Calu3 (cell line): ENCODE measurements at regions not wholly inside any gene's neighbourhood (a gene's known extent, or its start where the extent isn't known, plus 50 kb on each side); places are given as distances from the start of the nearest gene placed in this dataset.

Source experiments
- BruUV-seq: library from RNA; stranded (reverse); fragments of 400-500 nt; replicated peaks from 2 replicates; lab custom pipeline; 2021; lab: Mats Ljungman, UMichigan
- CTCF ChIA-PET: fragments of 300-600 bp; sonication (Branson Sonifier 250); formaldehyde crosslinking; loops from one replicate; lab custom pipeline; 2022; ENCODE audit warnings: antibody characterized with exemption; lab: Charles Lee
- DNase-seq: peaks from one replicate; pipeline ENCODE4 v3.0.0; 2022
- H3K27ac Mint-ChIP-seq: one replicate; pipeline ENCODE4 v1.8.0; 2022; ENCODE audit warnings: mixed read lengths; ENCODE audit not compliant: unreplicated experiment
- H3K27me3 Mint-ChIP-seq: one replicate; pipeline ENCODE4 v1.8.0; 2022; ENCODE audit warnings: mixed read lengths; ENCODE audit not compliant: unreplicated experiment
- H3K36me3 Mint-ChIP-seq: one replicate; pipeline ENCODE4 v1.8.0; 2022; ENCODE audit warnings: mild to moderate bottlenecking, moderate library complexity, mixed read lengths; ENCODE audit not compliant: insufficient read depth, unreplicated experiment
- H3K4me1 Mint-ChIP-seq: one replicate; pipeline ENCODE4 v1.8.0; 2022; ENCODE audit warnings: mild to moderate bottlenecking, low read depth, mixed read lengths; ENCODE audit not compliant: unreplicated experiment
- H3K4me3 Mint-ChIP-seq: one replicate; pipeline ENCODE4 v1.8.0; 2022; ENCODE audit warnings: mild to moderate bottlenecking, low read depth, moderate library complexity, mixed read lengths; ENCODE audit not compliant: unreplicated experiment
- H3K9me3 Mint-ChIP-seq: one replicate; pipeline ENCODE4 v1.8.0; 2022; ENCODE audit warnings: low read depth, mixed read lengths; ENCODE audit not compliant: unreplicated experiment
- CTCF ChIP-seq: fragments of 200-600 bp; IDR thresholded peaks from one replicate; pipeline ENCODE4 v1.8.0; 2022; ENCODE audit warnings: antibody characterized with exemption; ENCODE audit not compliant: unreplicated experiment
- intact Hi-C: fragments of 100-400 bp; cut with micrococcal nuclease; formaldehyde crosslinking; loops from one replicate; pipeline ENCODE4 v1.10.0; 2022; ENCODE audit not compliant: unreplicated experiment

GRCh38 chr9:134258828-134259546 lies 67.3 kb upstream of the RXRA start:
- BruUV-seq: no TSS peak
- CTCF ChIA-PET: interaction anchor here (0.7 kb wide), 1 partner anchor 602 kb away, joined by 6 read pairs; no protein-coding TSS in a partner anchor
- Mint-ChIP-seq H3K27ac (no peak overlapping the region), H3K36me3 (no peaks in the 10 kb centered on the region), H3K27me3 (peaks cover 57% of the 10 kb centered on the region), H3K4me3 (no peak overlapping the region), H3K9me3 (no peaks in the 10 kb centered on the region), H3K4me1 (no peaks in the 10 kb centered on the region)
- intact Hi-C loops: no loop called here
- DNase-seq: no peak
- TF ChIP-seq CTCF: no peak

DNA sequence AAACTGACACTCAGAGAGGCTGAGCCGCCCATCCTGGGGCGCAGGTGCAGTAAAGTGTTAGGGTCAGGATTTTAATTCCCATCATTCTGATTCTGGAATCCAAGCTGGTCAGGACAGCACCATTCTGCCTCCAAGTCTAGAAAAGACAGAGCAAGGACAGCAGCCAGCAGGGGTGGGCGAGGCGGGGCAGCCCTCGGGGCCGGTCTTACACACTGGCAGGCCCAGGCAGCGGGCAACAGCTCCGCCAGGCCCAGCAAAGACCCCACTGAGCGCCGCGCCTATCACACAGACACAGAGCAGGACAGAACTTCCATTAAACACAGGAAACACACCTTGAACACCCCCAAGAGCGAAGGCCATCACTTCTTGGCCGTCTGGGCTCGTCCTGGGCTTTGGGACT lies 66.5 kb upstream of the RXRA start:
- BruUV-seq: no TSS peak
- Mint-ChIP-seq H3K27ac (no peak overlapping the region), H3K27me3 (peaks cover 54% of the 10 kb centered on the region), H3K4me1 (no peaks in the 10 kb centered on the region), H3K36me3 (no peaks in the 10 kb centered on the region), H3K4me3 (no peak overlapping the region), H3K9me3 (no peaks in the 10 kb centered on the region)
- CTCF ChIA-PET: no interaction called here
- no peak for TF ChIP-seq CTCF
- intact Hi-C loops: no loop called here
- no peak for DNase-seq

DNA sequence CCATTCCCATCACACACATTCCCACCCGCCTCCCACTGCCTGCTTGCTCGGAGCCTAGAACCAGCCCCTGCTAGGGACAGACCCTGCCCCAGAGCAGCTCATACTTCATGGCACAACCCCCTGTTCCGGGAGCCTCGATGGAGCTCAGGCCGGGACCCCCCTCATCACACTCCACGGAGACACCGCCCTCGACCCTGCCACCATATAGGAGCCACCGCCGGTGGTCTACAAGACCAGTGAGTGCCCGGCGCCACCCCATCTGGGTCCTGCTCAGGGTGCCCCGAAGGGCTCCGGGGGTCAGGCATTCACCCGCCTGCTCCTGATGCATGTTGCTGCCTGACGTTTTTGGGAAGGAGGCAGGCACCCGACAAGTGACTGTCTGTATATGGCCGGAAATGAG lies 65.5 kb upstream of the RXRA start:
- no peak for DNase-seq
- no peaks in the 10 kb centered on the region for H3K9me3 Mint-ChIP-seq
- CTCF ChIA-PET: no interaction called here
- peaks cover 59% of the 10 kb centered on the region for H3K27me3 Mint-ChIP-seq
- no peak overlapping the region for H3K4me3 Mint-ChIP-seq
- H3K27ac Mint-ChIP-seq: no peak overlapping the region
- H3K36me3 Mint-ChIP-seq: no peaks in the 10 kb centered on the region
- TF ChIP-seq CTCF: no peak
- no TSS peak for BruUV-seq
- intact Hi-C loops: no loop called here
- H3K4me1 Mint-ChIP-seq: no peaks in the 10 kb centered on the region

DNA sequence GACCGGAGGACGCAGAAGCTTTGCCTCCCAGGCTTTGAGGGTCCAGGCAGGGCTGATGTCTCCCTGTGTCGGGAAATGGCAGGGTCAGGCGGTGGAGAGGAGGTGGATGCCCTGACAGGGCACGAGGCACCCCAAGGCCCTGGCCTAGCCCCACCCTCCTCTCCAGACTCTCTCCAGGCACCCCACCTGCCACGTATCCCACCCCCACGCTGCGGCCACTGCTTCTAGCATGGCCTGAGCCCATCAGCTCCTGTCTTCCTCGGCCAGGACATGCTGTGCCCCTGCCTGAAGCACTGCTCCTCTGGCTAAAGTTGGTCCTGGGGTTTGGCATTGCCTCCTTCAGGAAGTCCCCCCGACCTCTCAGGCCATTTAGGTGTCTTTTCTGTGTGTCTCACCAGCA lies 64.2 kb upstream of the RXRA start:
- H3K27ac Mint-ChIP-seq: no peak overlapping the region
- intact Hi-C loops: no loop called here
- BruUV-seq: no TSS peak
- no peaks in the 10 kb centered on the region for H3K4me1 Mint-ChIP-seq
- H3K9me3 Mint-ChIP-seq: no peaks in the 10 kb centered on the region
- H3K27me3 Mint-ChIP-seq: peaks cover 66% of the 10 kb centered on the region
- H3K4me3 Mint-ChIP-seq: no peak overlapping the region
- CTCF ChIA-PET: interaction anchor here (0.5 kb wide), 1 partner anchor 1957 kb away, joined by 5 read pairs; no protein-coding TSS in a partner anchor
- no peaks in the 10 kb centered on the region for H3K36me3 Mint-ChIP-seq
- TF ChIP-seq CTCF: no peak
- no peak for DNase-seq
